ENCODE measurements at regions not wholly inside any gene's neighbourhood (a gene's known extent, or its start where the extent isn't known, plus 50 kb on each side); places are given as distances from the start of the nearest gene placed in this dataset.

- no peak for ATAC-seq
- no peaks in the 10 kb centered on the region for H3K27me3 ChIP-seq (ENCODE audit: insufficient read depth in 3 of 3, low read length in 2 of 3)
- H3K36me3 ChIP-seq (ENCODE audit: insufficient read depth in 1 of 2, low read depth in 1 of 2) = no peaks in the 10 kb centered on the region
- no peak overlapping the region for H3K4me3 ChIP-seq
- DNase-seq = no peak
- no peak for TF ChIP-seq CTCF (IDR thresholded peaks at IDR 0.05)
- no peaks in the 10 kb centered on the region for H3K4me1 ChIP-seq
- intact Hi-C loops (cut with DNase I) = no loop called here
- no peak overlapping the region for H3K27ac ChIP-seq
- WGBS, 3 donors = 19 to 50% (median 30%) methylated on average over 1 of the region's 1 CpG
- no peaks in the 10 kb centered on the region for H3K9me3 ChIP-seq
These were observed 2638.7 kb upstream of the PCDH20 start for GRCh38 chr13:64054321-64054720.

GRCh38 chr13:64052521-64052920 lies 2636.9 kb upstream of the PCDH20 start:
- Histone ChIP-seq H3K4me1 (no peaks in the 10 kb centered on the region), H3K27me3 (ENCODE audit: insufficient read depth in 3 of 3, low read length in 2 of 3) (no peaks in the 10 kb centered on the region), H3K36me3 (ENCODE audit: insufficient read depth in 1 of 2, low read depth in 1 of 2) (no peaks in the 10 kb centered on the region), H3K9me3 (no peaks in the 10 kb centered on the region), H3K4me3 (no peak overlapping the region), H3K27ac (no peak overlapping the region)
- ATAC-seq (no peak), DNase-seq (no peak)
- 74 to 91% (median 82%) methylated on average over 1 of the region's 1 CpG for WGBS, 3 donors
- intact Hi-C loops (cut with DNase I) = no loop called here
- no peak for TF ChIP-seq CTCF (IDR thresholded peaks at IDR 0.05)

GRCh38 chr13:64051278-64051677 lies 2635.6 kb upstream of the PCDH20 start:
- TF ChIP-seq CTCF (IDR thresholded peaks at IDR 0.05) = no peak
- intact Hi-C loops (cut with DNase I) = no loop called here
- ATAC-seq (no peak), DNase-seq (no peak)
- H3K36me3 ChIP-seq (ENCODE audit: insufficient read depth in 1 of 2, low read depth in 1 of 2) = no peaks in the 10 kb centered on the region
- H3K27me3 ChIP-seq (ENCODE audit: insufficient read depth in 3 of 3, low read length in 2 of 3) = no peaks in the 10 kb centered on the region
- no peaks in the 10 kb centered on the region for H3K9me3 ChIP-seq
- H3K4me3 ChIP-seq = no peak overlapping the region
- no peaks in the 10 kb centered on the region for H3K4me1 ChIP-seq
- H3K27ac ChIP-seq = no peak overlapping the region

GRCh38 chr13:64041296-64041695 lies 2625.6 kb upstream of the PCDH20 start:
- Histone ChIP-seq H3K27me3 (ENCODE audit: insufficient read depth in 3 of 3, low read length in 2 of 3) (no peaks in the 10 kb centered on the region), H3K9me3 (no peaks in the 10 kb centered on the region), H3K4me1 (no peaks in the 10 kb centered on the region), H3K36me3 (ENCODE audit: insufficient read depth in 1 of 2, low read depth in 1 of 2) (no peaks in the 10 kb centered on the region), H3K4me3 (no peak overlapping the region), H3K27ac (no peak overlapping the region)
- no peak for ATAC-seq
- intact Hi-C loops (cut with DNase I) = no loop called here
- no peak for TF ChIP-seq CTCF (IDR thresholded peaks at IDR 0.05)
- WGBS, 3 donors = 19 to 41% (median 30%) methylated on average over 2 of the region's 2 CpGs
- no peak for DNase-seq

- Histone ChIP-seq H3K4me1 (no peaks in the 10 kb centered on the region), H3K36me3 (ENCODE audit: insufficient read depth in 1 of 2, low read depth in 1 of 2) (no peaks in the 10 kb centered on the region), H3K27ac (no peak overlapping the region), H3K9me3 (no peaks in the 10 kb centered on the region), H3K4me3 (no peak overlapping the region), H3K27me3 (ENCODE audit: insufficient read depth in 3 of 3, low read length in 2 of 3) (no peaks in the 10 kb centered on the region)
- 90 to 98% (median 93%) methylated on average over 1 of the region's 1 CpG for WGBS, 3 donors
- DNase-seq (no peak), ATAC-seq (no peak)
- intact Hi-C loops (cut with DNase I) = no loop called here
- TF ChIP-seq CTCF (IDR thresholded peaks at IDR 0.05) = no peak
These were observed 2618.3 kb upstream of the PCDH20 start for GRCh38 chr13:64033921-64034320.

Measured in psoas muscle (tissue), 7 donors.